ENCODE measurements at regions not wholly inside any gene's neighbourhood (a gene's known extent, or its start where the extent isn't known, plus 50 kb on each side); places are given as distances from the start of the nearest gene placed in this dataset.

DNA sequence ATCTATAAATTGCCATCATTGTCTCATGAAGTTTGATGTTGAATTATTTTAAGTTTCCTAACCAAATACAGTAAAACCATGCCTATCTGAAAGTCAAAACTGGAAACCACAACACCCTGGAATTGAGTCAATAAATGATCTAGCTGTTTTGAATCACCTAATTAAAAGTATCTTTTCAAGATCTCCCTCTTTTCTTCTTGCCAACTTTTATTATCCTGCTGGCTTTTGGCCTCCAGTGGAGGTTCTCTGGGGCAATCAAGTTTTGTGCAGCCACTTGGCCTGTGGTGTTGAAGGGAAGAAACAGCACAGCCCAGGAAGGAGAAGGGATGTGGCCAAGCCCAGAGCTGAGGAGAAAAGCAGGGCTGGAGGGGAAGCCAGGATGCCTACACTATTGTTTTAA lies 255.4 kb downstream of the COG6 start:
- TF ChIP-seq, protein P1, sequence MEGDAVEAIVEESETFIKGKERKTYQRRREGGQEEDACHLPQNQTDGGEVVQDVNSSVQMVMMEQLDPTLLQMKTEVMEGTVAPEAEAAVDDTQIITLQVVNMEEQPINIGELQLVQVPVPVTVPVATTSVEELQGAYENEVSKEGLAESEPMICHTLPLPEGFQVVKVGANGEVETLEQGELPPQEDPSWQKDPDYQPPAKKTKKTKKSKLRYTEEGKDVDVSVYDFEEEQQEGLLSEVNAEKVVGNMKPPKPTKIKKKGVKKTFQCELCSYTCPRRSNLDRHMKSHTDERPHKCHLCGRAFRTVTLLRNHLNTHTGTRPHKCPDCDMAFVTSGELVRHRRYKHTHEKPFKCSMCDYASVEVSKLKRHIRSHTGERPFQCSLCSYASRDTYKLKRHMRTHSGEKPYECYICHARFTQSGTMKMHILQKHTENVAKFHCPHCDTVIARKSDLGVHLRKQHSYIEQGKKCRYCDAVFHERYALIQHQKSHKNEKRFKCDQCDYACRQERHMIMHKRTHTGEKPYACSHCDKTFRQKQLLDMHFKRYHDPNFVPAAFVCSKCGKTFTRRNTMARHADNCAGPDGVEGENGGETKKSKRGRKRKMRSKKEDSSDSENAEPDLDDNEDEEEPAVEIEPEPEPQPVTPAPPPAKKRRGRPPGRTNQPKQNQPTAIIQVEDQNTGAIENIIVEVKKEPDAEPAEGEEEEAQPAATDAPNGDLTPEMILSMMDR (conservative IDR thresholded peaks at IDR 0.05) = no peak
- H3K27ac ChIP-seq = no peak overlapping the region

DNA sequence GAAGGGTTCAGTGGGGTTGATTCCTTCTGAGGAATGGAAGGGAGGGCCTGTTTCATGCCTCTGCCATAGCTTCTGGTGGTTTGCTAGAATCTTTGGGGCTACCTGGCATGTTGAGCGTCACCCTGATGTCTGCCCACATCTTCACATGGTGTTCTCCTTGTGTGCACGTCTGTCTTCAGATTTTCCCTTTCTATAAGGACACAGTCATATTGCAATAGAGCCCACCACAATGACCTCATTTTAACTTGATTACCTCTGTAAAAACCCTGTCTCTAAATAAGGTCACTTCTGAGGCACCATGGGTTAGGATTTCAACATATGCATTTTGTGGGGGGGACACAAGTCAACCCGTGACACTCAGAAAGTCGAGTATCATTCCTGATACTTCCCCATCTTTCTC lies 257.9 kb downstream of the COG6 start:
- TF ChIP-seq, protein P1 (conservative IDR thresholded peaks at IDR 0.05) = no peak
- H3K27ac ChIP-seq = no peak overlapping the region

DNA sequence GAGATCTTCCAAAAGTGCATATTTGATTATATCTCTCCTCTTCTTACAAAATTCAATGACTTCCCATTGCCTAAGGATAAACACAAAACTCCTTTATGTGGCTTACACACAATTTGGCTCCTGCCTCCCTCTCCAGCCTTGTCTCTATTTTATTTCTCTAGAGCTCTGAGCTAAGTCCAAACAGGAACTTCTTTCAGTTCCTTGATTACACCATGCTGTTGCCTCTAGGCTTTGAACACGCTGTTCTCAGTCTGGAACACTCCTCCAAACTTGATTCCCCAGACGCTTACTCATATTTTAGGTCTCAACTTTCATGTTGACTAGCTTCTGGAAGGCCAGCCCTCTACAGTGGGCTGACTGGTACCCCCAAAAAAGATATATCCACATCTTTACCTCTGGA lies 258.5 kb downstream of the COG6 start:
- TF ChIP-seq, protein P1 (conservative IDR thresholded peaks at IDR 0.05) = no peak
- H3K27ac ChIP-seq = no peak overlapping the region

DNA sequence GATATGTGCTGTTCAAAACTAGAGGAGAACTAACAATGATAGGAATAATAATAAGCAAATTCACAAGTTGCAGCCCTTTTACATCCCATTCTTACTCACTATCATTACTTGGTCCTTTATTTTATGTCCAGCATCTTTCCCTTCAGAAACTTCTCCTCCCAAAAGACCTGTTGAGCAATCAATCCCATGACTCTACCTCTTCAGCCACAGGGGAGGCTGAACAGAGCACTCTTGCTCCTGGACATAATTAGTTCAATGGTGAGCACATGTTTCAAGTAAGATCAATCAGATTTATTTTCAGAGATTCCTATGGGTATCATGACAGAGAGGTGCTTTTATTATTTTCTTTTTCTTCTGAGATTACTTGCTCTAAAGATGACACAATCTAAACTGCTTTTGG lies 260.0 kb downstream of the COG6 start:
- no peak overlapping the region for H3K27ac ChIP-seq
- TF ChIP-seq, protein P1 (conservative IDR thresholded peaks at IDR 0.05) = no peak

DNA sequence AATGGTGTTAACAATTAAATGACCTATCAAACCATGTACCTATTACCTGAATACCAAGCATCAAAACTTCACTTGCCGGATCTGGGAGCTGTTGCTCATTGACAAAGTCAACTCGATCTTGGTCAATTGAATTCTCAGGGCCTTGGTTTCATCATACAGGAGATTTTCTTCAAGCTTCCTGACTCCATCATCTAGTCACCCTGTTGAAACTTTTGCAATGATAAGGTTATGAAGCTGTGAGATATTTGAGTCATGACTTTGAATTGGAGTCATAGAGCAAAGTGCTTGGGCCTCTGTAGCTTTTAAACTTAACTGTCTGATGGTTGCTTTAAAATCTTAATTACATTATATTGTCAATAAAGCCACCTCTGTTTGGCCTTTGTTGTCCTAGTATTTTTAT lies 260.9 kb downstream of the COG6 start:
- no peak overlapping the region for H3K27ac ChIP-seq
- TF ChIP-seq, protein P1 (conservative IDR thresholded peaks at IDR 0.05) = no peak

DNA sequence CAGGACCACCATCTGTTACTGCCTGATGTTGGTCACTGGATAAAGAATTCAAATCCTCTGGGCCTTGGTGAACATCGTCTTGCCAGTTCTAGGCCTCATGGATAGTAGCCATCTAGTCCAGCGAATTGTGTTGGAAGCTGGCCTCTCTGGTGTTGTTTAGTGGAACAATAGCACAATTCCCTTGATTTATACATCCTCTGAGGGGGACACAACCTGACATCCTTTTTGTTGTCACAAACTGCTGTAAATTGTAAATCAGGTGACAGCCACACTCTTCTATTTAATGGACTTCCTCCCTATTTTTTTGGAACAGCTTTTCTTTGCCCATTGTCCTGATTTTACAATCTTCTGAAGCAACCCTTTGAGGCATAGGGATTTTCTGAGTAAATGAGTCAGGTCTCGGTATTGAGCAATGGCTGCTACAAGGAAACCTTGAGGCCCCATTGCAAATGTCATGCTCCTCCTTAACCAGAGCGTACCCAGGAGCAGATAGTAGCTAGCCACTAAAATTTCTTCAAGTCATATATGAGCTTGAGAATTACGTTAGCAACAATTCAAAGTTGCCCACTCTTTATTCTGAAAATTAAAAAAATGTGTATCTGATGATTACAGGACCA lies 263.3 kb downstream of the COG6 start:
- H3K27ac ChIP-seq = no peak overlapping the region
- TF ChIP-seq, protein P1 (conservative IDR thresholded peaks at IDR 0.05) = no peak

DNA sequence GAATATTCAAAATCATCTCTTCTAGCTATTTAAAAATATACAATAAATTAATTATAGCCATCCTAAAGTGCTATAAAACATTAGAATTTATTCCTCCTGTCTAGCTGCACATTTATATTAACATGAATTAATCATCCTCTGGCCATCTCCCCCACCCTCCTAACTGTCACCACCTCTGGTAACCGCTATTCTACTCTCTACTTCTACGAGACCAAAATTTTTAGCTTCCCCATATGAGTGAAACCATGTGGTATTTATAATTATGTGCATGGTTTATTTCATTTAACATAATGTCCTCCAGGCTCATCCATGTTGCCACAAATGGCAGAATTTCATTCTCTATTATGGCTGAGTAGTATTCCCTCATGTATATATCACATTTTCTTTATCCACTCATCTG lies 265.2 kb downstream of the COG6 start:
- H3K27ac ChIP-seq = no peak overlapping the region
- TF ChIP-seq, protein P1 (conservative IDR thresholded peaks at IDR 0.05) = no peak

Measured in VCaP (cell line).